ENCODE measurements at regions not wholly inside any gene's neighbourhood (a gene's known extent, or its start where the extent isn't known, plus 50 kb on each side); places are given as distances from the start of the nearest gene placed in this dataset.
"Not testable (repeated sequence)": the region's sequence is repeated elsewhere in the genome, so short reads cannot be mapped to it uniquely, and the experiment has no call there.

GRCh38 chr13:76300688-76301087, 585.5 kb downstream of the KCTD12 start:
- TF ChIP-seq EP300 (IDR thresholded peaks at IDR 0.05): no peak
- TF ChIP-seq CTCF (IDR thresholded peaks at IDR 0.05): no peak
- TF ChIP-seq POLR2A (IDR thresholded peaks at IDR 0.05): no peak
- no peaks in the 10 kb centered on the region for H3K4me1 ChIP-seq
- no peaks in the 10 kb centered on the region for H3K9me3 ChIP-seq
- no peaks in the 10 kb centered on the region for H3K27me3 ChIP-seq
- no peaks in the 10 kb centered on the region for H3K36me3 ChIP-seq
- H3K4me3 ChIP-seq: no peak overlapping the region
- 83 to 88% methylated on average over 4 of the region's 4 CpGs for WGBS, 2 donors
- DNase-seq (ENCODE audit: low spot score in 2 of 2): no peak
- H3K27ac ChIP-seq: no peak overlapping the region

- Histone ChIP-seq H3K36me3 (no peaks in the 10 kb centered on the region), H3K9me3 (no peaks in the 10 kb centered on the region), H3K27me3 (no peaks in the 10 kb centered on the region), H3K27ac (no peak overlapping the region), H3K4me3 (no peak overlapping the region), H3K4me1 (peaks cover 0 to 12% (median 0%) of the 10 kb centered on the region in 4 donors)
- no peak for DNase-seq (ENCODE audit: low spot score in 2 of 2)
- TF ChIP-seq CTCF (IDR thresholded peaks at IDR 0.05): no peak
- TF ChIP-seq EP300 (IDR thresholded peaks at IDR 0.05): no peak
- TF ChIP-seq POLR2A (IDR thresholded peaks at IDR 0.05): no peak
- 90 to 92% methylated on average over 6 of the region's 6 CpGs for WGBS, 2 donors
Observed at GRCh38 chr13:76297331-76297730, 588.9 kb downstream of the KCTD12 start.

- H3K4me3 ChIP-seq: no peak overlapping the region
- H3K36me3 ChIP-seq: no peaks in the 10 kb centered on the region
- 95% methylated on average over 4 of the region's 4 CpGs for WGBS, 2 donors
- DNase-seq (ENCODE audit: low spot score in 2 of 2): no peak
- peaks cover 0 to 12% (median 0%) of the 10 kb centered on the region in 4 donors for H3K4me1 ChIP-seq
- H3K27ac ChIP-seq: no peak overlapping the region
- no peaks in the 10 kb centered on the region for H3K27me3 ChIP-seq
- no peaks in the 10 kb centered on the region for H3K9me3 ChIP-seq
- TF ChIP-seq POLR2A (IDR thresholded peaks at IDR 0.05): no peak
Observed at GRCh38 chr13:76296751-76297150, 589.5 kb downstream of the KCTD12 start.

GRCh38 chr13:76295020-76295419, 591.2 kb downstream of the KCTD12 start:
- H3K27ac ChIP-seq; H3K36me3 ChIP-seq; H3K4me3 ChIP-seq; H3K27me3 ChIP-seq; DNase-seq (ENCODE audit: low spot score in 2 of 2); H3K9me3 ChIP-seq: not testable (repeated sequence)
- H3K4me1 ChIP-seq: peaks cover 0 to 12% (median 0%) of the 10 kb centered on the region in 4 donors
- 99% methylated on average over 22 to 24 of the region's 25 CpGs for WGBS, 2 donors

GRCh38 chr13:76293751-76294150, 592.5 kb downstream of the KCTD12 start:
- DNase-seq (ENCODE audit: low spot score in 2 of 2): no peak
- Histone ChIP-seq H3K27ac (no peak overlapping the region), H3K4me3 (no peak overlapping the region), H3K4me1 (peaks cover 0 to 16% (median 0%) of the 10 kb centered on the region in 4 donors), H3K27me3 (no peaks in the 10 kb centered on the region), H3K36me3 (no peaks in the 10 kb centered on the region), H3K9me3 (no peaks in the 10 kb centered on the region)
- TF ChIP-seq CTCF (IDR thresholded peaks at IDR 0.05) (no peak), EP300 (IDR thresholded peaks at IDR 0.05) (no peak), POLR2A (IDR thresholded peaks at IDR 0.05) (no peak)

- 15 to 16% methylated on average over 1 of the region's 1 CpG for WGBS, 2 donors
- Histone ChIP-seq H3K4me3 (no peak overlapping the region), H3K4me1 (peaks cover 0 to 16% (median 0%) of the 10 kb centered on the region in 4 donors), H3K9me3 (no peaks in the 10 kb centered on the region), H3K36me3 (no peaks in the 10 kb centered on the region), H3K27ac (no peak overlapping the region), H3K27me3 (no peaks in the 10 kb centered on the region)
- no peak for DNase-seq (ENCODE audit: low spot score in 2 of 2)
- no peak for TF ChIP-seq EP300 (IDR thresholded peaks at IDR 0.05)
- no peak for TF ChIP-seq CTCF (IDR thresholded peaks at IDR 0.05)
- TF ChIP-seq POLR2A (IDR thresholded peaks at IDR 0.05): no peak
Observed at GRCh38 chr13:76293346-76293745, 592.9 kb downstream of the KCTD12 start.

Measured in tibial nerve (tissue), 4 donors.